HepG2 (cell line): ENCODE measurements at regions not wholly inside any gene's neighbourhood (a gene's known extent, or its start where the extent isn't known, plus 50 kb on each side); places are given as distances from the start of the nearest gene placed in this dataset.

Experiments used
- ATAC-seq: fragments of 200-7000 bp; cut with Tn5 transposase; 3 replicates; pipeline ENCODE4 v1.9.1; 2020; ENCODE audit warnings: mild to moderate bottlenecking, moderate library complexity
- BruUV-seq: library from RNA; stranded (reverse); fragments of 400-500 nt; replicated peaks from 2 replicates; lab custom pipeline; 2021; lab: Mats Ljungman, UMichigan
- CTCF ChIA-PET: fragments of 300-600 bp; formaldehyde crosslinking; extraction: SDS; loops from one replicate; lab custom pipeline; 2021; ENCODE audit warnings: low total read pairs, inconsistent platforms, low intra/inter-chr PET ratio; lab: Yijun Ruan, JAX
- POLR2A ChIA-PET: fragments of 350-600 bp; sonication (Branson Sonifier 250); formaldehyde crosslinking; loops from one replicate; lab custom pipeline; 2020; ENCODE audit warnings: antibody characterized with exemption, inconsistent platforms; lab: Yijun Ruan, JAX
- DNase-seq: peaks from one replicate; pipeline ENCODE4 v3.0.0-alpha.2; 2015; ENCODE audit warnings: low spot score
- FAIRE-seq: peaks from 3 replicates; lab custom pipeline; 2011; peaks lifted over from hg19 to GRCh38; lab: Jason Lieb, UNC
- H2AFZ ChIP-seq: one replicate; pipeline ENCODE4 v1.6.1; 2011; ENCODE audit warnings: low read length, inconsistent platforms
- H3K27ac ChIP-seq: fragments of 300-600 bp; 3 replicates; pipeline ENCODE4 v1.8.0; 2011; ENCODE audit warnings: mixed run types, mild to moderate bottlenecking, mixed read lengths, low read length, inconsistent platforms; ENCODE audit not compliant: insufficient read depth; ENCODE audit errors: extremely low read length
- H3K27me3 ChIP-seq, 2 experiments: fragments of 200-600 bp in 1 of 2; 2 replicates in 1 of 2; 3 replicates in 1 of 2; pipeline versions ENCODE4 v1.6.0 to v1.8.0; 2011; ENCODE audit warnings: low read length in 2 of 2, mild to moderate bottlenecking in 2 of 2, moderate library complexity in 2 of 2, inconsistent platforms in 1 of 2; ENCODE audit not compliant: insufficient read depth in 2 of 2, control insufficient read depth in 1 of 2
- H3K36me3 ChIP-seq, 2 experiments: fragments of 200-600 bp in 1 of 2; replicated peaks in 1 of 2; 2 replicates in 1 of 2; 3 replicates in 1 of 2; pipeline versions ENCODE4 v1.5.1 to v1.8.0; 2011; ENCODE audit warnings: low read length in 2 of 2, inconsistent platforms in 1 of 2; ENCODE audit not compliant: insufficient read depth in 2 of 2, control insufficient read depth in 1 of 2
- H3K4me1 ChIP-seq: 2 replicates; pipeline ENCODE4 v1.5.1; 2012; ENCODE audit warnings: low read length, inconsistent platforms; ENCODE audit not compliant: insufficient read depth
- H3K4me2 ChIP-seq: 2 replicates; pipeline ENCODE4 v1.6.0; 2011; ENCODE audit warnings: low read depth, low read length, inconsistent platforms
- H3K4me3 ChIP-seq, 3 experiments: fragments of 200-600 bp in 1 of 3; sonication (generic), shearing (Covaris generic) in 1 of 3; replicated peaks in 1 of 3; 2 replicates each; pipeline ENCODE4 v1.5.1; 2011 to 2016; ENCODE audit warnings: low read length in 3 of 3, inconsistent platforms in 2 of 3, low read depth in 2 of 3, mild to moderate bottlenecking in 2 of 3, control low read depth in 1 of 3, mixed read lengths in 1 of 3; ENCODE audit not compliant: insufficient read depth in 1 of 3
- H3K79me2 ChIP-seq: one replicate; pipeline ENCODE4 v1.6.1; 2011; ENCODE audit warnings: low read length, inconsistent platforms; ENCODE audit not compliant: insufficient read depth
- H3K9ac ChIP-seq: 2 replicates; pipeline ENCODE4 v1.6.0; 2011; ENCODE audit warnings: mild to moderate bottlenecking, low read depth, low read length, inconsistent platforms; ENCODE audit not compliant: insufficient read depth
- H3K9me3 ChIP-seq: 2 replicates; pipeline ENCODE4 v1.5.1; 2012; ENCODE audit warnings: mild to moderate bottlenecking, low read length
- H4K20me1 ChIP-seq: 2 replicates; pipeline ENCODE4 v1.6.0; 2011; ENCODE audit warnings: inconsistent platforms, mild to moderate bottlenecking, low read length, moderate library complexity; ENCODE audit not compliant: insufficient read depth
- CEBPB ChIP-seq: IDR thresholded peaks from 2 replicates; pipeline ENCODE4 v1.6.1; 2011; ENCODE audit warnings: low read depth, low read length, improper control_type of control experiment, borderline replicate concordance
- NFKBIZ ChIP-seq: IDR thresholded peaks from 2 replicates; pipeline ENCODE4 v1.6.1; 2018; ENCODE audit warnings: missing genetic modification reagents, missing compliant biosample characterization
- TARDBP ChIP-seq: sonication (generic); formaldehyde crosslinking; IDR thresholded peaks from 2 replicates; pipeline ENCODE4 v1.8.0; 2022; ENCODE audit warnings: mild to moderate bottlenecking, missing genetic modification reagents
- WIZ ChIP-seq: sonication (generic); formaldehyde crosslinking; IDR thresholded peaks from 2 replicates; pipeline ENCODE4 v1.5.1; 2020; ENCODE audit warnings: mild to moderate bottlenecking, missing genetic modification reagents
- ZBTB20 ChIP-seq: sonication (generic); formaldehyde crosslinking; IDR thresholded peaks from 2 replicates; pipeline ENCODE4 v1.8.1; 2023; ENCODE audit warnings: missing genetic modification reagents, low read depth, mild to moderate bottlenecking, borderline replicate concordance
- ZFP36 ChIP-seq: fragments of 150-350 bp; IDR thresholded peaks from 2 replicates; pipeline ENCODE4 v1.6.1; 2018; ENCODE audit warnings: borderline replicate concordance, low read length, low read depth; ENCODE audit not compliant: partially characterized antibody
- ZNF124 ChIP-seq: sonication (generic); formaldehyde crosslinking; IDR thresholded peaks from 2 replicates; pipeline ENCODE4 v1.4.0; 2020; ENCODE audit warnings: missing genetic modification reagents
- ZNF263 ChIP-seq: sonication (generic); formaldehyde crosslinking; IDR thresholded peaks from 2 replicates; pipeline ENCODE4 v1.4.0; 2020; ENCODE audit warnings: missing genetic modification reagents
- ZNF335 ChIP-seq: sonication (generic); formaldehyde crosslinking; IDR thresholded peaks from 2 replicates; pipeline ENCODE4 v1.4.0; 2020; ENCODE audit warnings: missing genetic modification reagents
- ZNF691 ChIP-seq: sonication (generic); formaldehyde crosslinking; IDR thresholded peaks from 2 replicates; pipeline ENCODE4 v1.4.0; 2020; ENCODE audit warnings: missing genetic modification reagents, low read depth, mild to moderate bottlenecking, borderline replicate concordance
- ZNF747 ChIP-seq: sonication (generic); formaldehyde crosslinking; IDR thresholded peaks from 2 replicates; pipeline ENCODE4 v1.8.1; 2023; ENCODE audit warnings: missing genetic modification reagents, mild to moderate bottlenecking, borderline replicate concordance
- ZNF749 ChIP-seq: sonication (generic); formaldehyde crosslinking; IDR thresholded peaks from 2 replicates; pipeline ENCODE4 v1.8.0; 2022; ENCODE audit warnings: mild to moderate bottlenecking, missing genetic modification reagents, moderate library complexity, borderline replicate concordance
- WGBS: methylation state at CpG from one replicate; pipeline ENCODE4 v1.1.6; 2017; ENCODE audit warnings: low lambda C conversion rate; 5-methylcytosine and 5-hydroxymethylcytosine counted together
- in situ Hi-C: cut with HindIII; loops from 2 replicates; pipeline ENCODE4 v1.10.0; 2017; ENCODE audit warnings: low pct_unique_long_range_greater_than_20kb; ENCODE audit not compliant: extremely low pct_ligation_motif_present
- intact Hi-C: fragments of 100-400 bp; cut with micrococcal nuclease; formaldehyde crosslinking; loops from one replicate; pipeline ENCODE4 v1.10.0; 2022; ENCODE audit not compliant: unreplicated experiment
- TF ChIP-seq, protein P1 (sequence below): sonication (generic); formaldehyde crosslinking; IDR thresholded peaks from 2 replicates; pipeline ENCODE4 v1.5.0; 2020; ENCODE audit warnings: mild to moderate bottlenecking, missing genetic modification reagents

- Histone ChIP-seq H3K79me2 (no peaks in the 10 kb centered on the region), H3K9ac (no peak overlapping the region)
- TF ChIP-seq TARDBP (CRISPR knock-in tag) (no peak), ZNF124 (no peak), ZNF335 (no peak), ZNF263 (no peak), NFKBIZ (CRISPR knock-in tag) (no peak), CEBPB (no peak), ZBTB20 (CRISPR knock-in tag) (no peak), ZFP36 (no peak), ZNF747 (CRISPR knock-in tag) (no peak), ZNF749 (CRISPR knock-in tag) (no peak), WIZ (CRISPR knock-in tag) (no peak), ZNF691 (no peak)
- TF ChIP-seq, protein P1, sequence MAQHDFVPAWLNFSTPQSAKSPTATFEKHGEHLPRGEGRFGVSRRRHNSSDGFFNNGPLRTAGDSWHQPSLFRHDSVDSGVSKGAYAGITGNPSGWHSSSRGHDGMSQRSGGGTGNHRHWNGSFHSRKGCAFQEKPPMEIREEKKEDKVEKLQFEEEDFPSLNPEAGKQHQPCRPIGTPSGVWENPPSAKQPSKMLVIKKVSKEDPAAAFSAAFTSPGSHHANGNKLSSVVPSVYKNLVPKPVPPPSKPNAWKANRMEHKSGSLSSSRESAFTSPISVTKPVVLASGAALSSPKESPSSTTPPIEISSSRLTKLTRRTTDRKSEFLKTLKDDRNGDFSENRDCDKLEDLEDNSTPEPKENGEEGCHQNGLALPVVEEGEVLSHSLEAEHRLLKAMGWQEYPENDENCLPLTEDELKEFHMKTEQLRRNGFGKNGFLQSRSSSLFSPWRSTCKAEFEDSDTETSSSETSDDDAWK = no peak
- TF ChIP-seq, all 625 proteins: peak for 0
- no TSS peak for BruUV-seq
- H3K9me3 ChIP-seq = no peaks in the 10 kb centered on the region; the same call in 1 of the 2 replicates
- H3K27ac ChIP-seq = no peak overlapping the region
- intact Hi-C loops = no loop called here
- no peak for DNase-seq
- H3K4me3 ChIP-seq = no peak overlapping the region
- no peak for ATAC-seq
- no peak overlapping the region for H3K4me2 ChIP-seq
- in situ Hi-C loops = no loop called here
- H3K4me1 ChIP-seq = no peaks in the 10 kb centered on the region
- ChIA-PET CTCF (no interaction called here), POLR2A (no interaction called here)
- FAIRE-seq = no peak
- no peaks in the 10 kb centered on the region for H4K20me1 ChIP-seq
- no peak overlapping the region for H2AFZ ChIP-seq
- no peaks in the 10 kb centered on the region for H3K27me3 ChIP-seq
- H3K36me3 ChIP-seq = no peaks in the 10 kb centered on the region
- 0% methylated on average over 2 of the region's 2 CpGs for WGBS
These were observed 101.8 kb upstream of the SPRED1 start for GRCh38 chr15:38150794-38151193.
